KG1 (cell line): ENCODE measurements at regions not wholly inside any gene's neighbourhood (a gene's known extent, or its start where the extent isn't known, plus 50 kb on each side); places are given as distances from the start of the nearest gene placed in this dataset.

ENCODE experiments used
- DNase-seq: peaks from one replicate; lab custom pipeline; 2025; lab: John Stamatoyannopoulos, UW

- DNase-seq: no peak
These were observed 224.9 kb downstream of the PTPRU start for GRCh38 chr1:29461115-29461739.

GRCh38 chr1:29460694-29461093 is 224.4 kb downstream of the PTPRU start:
- no peak for DNase-seq

- DNase-seq: no peak
These were observed 223.8 kb downstream of the PTPRU start for GRCh38 chr1:29460041-29460610.

GRCh38 chr1:29459620-29459945 is 223.3 kb downstream of the PTPRU start:
- DNase-seq: no peak

GRCh38 chr1:29458737-29459619 is 222.7 kb downstream of the PTPRU start:
- DNase-seq: no peak

- DNase-seq: no peak
These were observed 221.4 kb downstream of the PTPRU start for GRCh38 chr1:29457496-29458368.

- DNase-seq: no peak
These were observed 220.5 kb downstream of the PTPRU start for GRCh38 chr1:29456685-29457435.

- no peak for DNase-seq
These were observed 219.5 kb downstream of the PTPRU start for GRCh38 chr1:29455781-29456180.

- no peak for DNase-seq
These were observed 218.5 kb downstream of the PTPRU start for GRCh38 chr1:29454616-29455380.

GRCh38 chr1:29453502-29454240 is 217.3 kb downstream of the PTPRU start:
- DNase-seq: no peak

- DNase-seq: no peak
These were observed 216.3 kb downstream of the PTPRU start for GRCh38 chr1:29452463-29453230.

GRCh38 chr1:29451368-29451892 is 215.1 kb downstream of the PTPRU start:
- no peak for DNase-seq

- no peak for DNase-seq
These were observed 214.3 kb downstream of the PTPRU start for GRCh38 chr1:29450591-29450990.

GRCh38 chr1:29448456-29449235 is 212.3 kb downstream of the PTPRU start:
- no peak for DNase-seq

GRCh38 chr1:29447368-29447767 is 211.0 kb downstream of the PTPRU start:
- no peak for DNase-seq

- no peak for DNase-seq
These were observed 208.7 kb downstream of the PTPRU start for GRCh38 chr1:29444782-29445729.

GRCh38 chr1:29444081-29444715 is 207.9 kb downstream of the PTPRU start:
- DNase-seq: no peak
